Thymus (tissue), 11 donors: ENCODE measurements at regions not wholly inside any gene's neighbourhood (a gene's known extent, or its start where the extent isn't known, plus 50 kb on each side); places are given as distances from the start of the nearest gene placed in this dataset.

Source experiments
- DNase-seq, 9 donors: peaks; one replicate each; pipeline ENCODE4 v3.0.0-alpha.2; 2013; ENCODE audit warnings: low spot score in 9 of 9, low read depth in 6 of 9, missing footprints in 1 of 9
- H3K27ac ChIP-seq, 2 donors: one replicate each; pipeline ENCODE4 v1.5.1; 2013; ENCODE audit warnings: control low read depth in 1 of 2, low read depth in 1 of 2, low read length in 1 of 2, mild to moderate bottlenecking in 1 of 2, moderate library complexity in 1 of 2
- H3K27me3 ChIP-seq, 2 donors: one replicate each; pipeline ENCODE4 v1.5.1; 2013; ENCODE audit warnings: low read length in 1 of 2; ENCODE audit not compliant: control insufficient read depth in 2 of 2, insufficient read depth in 1 of 2
- H3K36me3 ChIP-seq, 2 donors: one replicate each; pipeline ENCODE4 v1.5.1; 2013; ENCODE audit warnings: low read length in 1 of 2, mild to moderate bottlenecking in 1 of 2, moderate library complexity in 1 of 2; ENCODE audit not compliant: control insufficient read depth in 2 of 2, insufficient read depth in 2 of 2
- H3K4me1 ChIP-seq, 2 donors: one replicate each; pipeline ENCODE4 v1.5.1; 2013; ENCODE audit warnings: low read length in 2 of 2; ENCODE audit not compliant: control insufficient read depth in 2 of 2, insufficient read depth in 2 of 2
- H3K4me3 ChIP-seq, 2 donors: one replicate each; pipeline ENCODE4 v1.5.1; 2013; ENCODE audit warnings: low read length in 2 of 2, control low read depth in 1 of 2, mild to moderate bottlenecking in 1 of 2
- H3K9me3 ChIP-seq, 2 donors: one replicate each; pipeline ENCODE4 v1.5.1; 2013; ENCODE audit warnings: low read length in 1 of 2, mild to moderate bottlenecking in 1 of 2; ENCODE audit not compliant: control insufficient read depth in 2 of 2, insufficient read depth in 1 of 2
- WGBS: extraction: QIAGEN DNeasy Blood & Tissue Kit; methylation state at CpG from one replicate; pipeline ENCODE4 v1.1.7; 2013; 5-methylcytosine and 5-hydroxymethylcytosine counted together
- donor health status: healthy.

- no peak for DNase-seq
- no peaks in the 10 kb centered on the region for H3K9me3 ChIP-seq
- no peaks in the 10 kb centered on the region for H3K27me3 ChIP-seq
- 64% methylated on average over 6 of the region's 6 CpGs for WGBS
- H3K4me1 ChIP-seq, result no peaks in the 10 kb centered on the region
- no peaks in the 10 kb centered on the region for H3K36me3 ChIP-seq
- no peak overlapping the region for H3K27ac ChIP-seq
- H3K4me3 ChIP-seq, result no peak overlapping the region
Observed at GRCh38 chr1:106523497-106523896, 533.0 kb upstream of the PRMT6 start.

- H3K36me3 ChIP-seq, result no peaks in the 10 kb centered on the region
- no peak overlapping the region for H3K4me3 ChIP-seq
- no peaks in the 10 kb centered on the region for H3K27me3 ChIP-seq
Observed at GRCh38 chr1:106524631-106525030, 531.8 kb upstream of the PRMT6 start.

GRCh38 chr1:106526650-106527049 lies 529.8 kb upstream of the PRMT6 start:
- H3K27ac ChIP-seq, result no peak overlapping the region
- H3K4me1 ChIP-seq, result no peaks in the 10 kb centered on the region
- no peaks in the 10 kb centered on the region for H3K27me3 ChIP-seq
- no peak overlapping the region for H3K4me3 ChIP-seq
- no peaks in the 10 kb centered on the region for H3K9me3 ChIP-seq
- no peak for DNase-seq
- no peaks in the 10 kb centered on the region for H3K36me3 ChIP-seq
- 78% methylated on average over 2 of the region's 2 CpGs for WGBS

More at GRCh38 chr1:106524631-106525030, 531.8 kb upstream of the PRMT6 start:
- H3K27ac ChIP-seq, result no peak overlapping the region
- 90% methylated on average over 3 of the region's 3 CpGs for WGBS
- H3K4me1 ChIP-seq, result no peaks in the 10 kb centered on the region
- no peak for DNase-seq
- no peaks in the 10 kb centered on the region for H3K9me3 ChIP-seq

GRCh38 chr1:106534612-106535011 lies 521.9 kb upstream of the PRMT6 start:
- DNase-seq, result no peak
- 70% methylated on average over 2 of the region's 2 CpGs for WGBS
- Histone ChIP-seq H3K4me1 (no peaks in the 10 kb centered on the region), H3K9me3 (no peaks in the 10 kb centered on the region), H3K4me3 (no peak overlapping the region), H3K36me3 (no peaks in the 10 kb centered on the region), H3K27me3 (no peaks in the 10 kb centered on the region), H3K27ac (no peak overlapping the region)

- H3K9me3 ChIP-seq, result no peaks in the 10 kb centered on the region
- H3K27me3 ChIP-seq, result no peaks in the 10 kb centered on the region
- no peak overlapping the region for H3K4me3 ChIP-seq
- no peak overlapping the region for H3K27ac ChIP-seq
- H3K36me3 ChIP-seq, result no peaks in the 10 kb centered on the region
- no peak for DNase-seq
- H3K4me1 ChIP-seq, result no peaks in the 10 kb centered on the region
Observed at GRCh38 chr1:106536741-106537140, 519.7 kb upstream of the PRMT6 start.

- no peaks in the 10 kb centered on the region for H3K4me1 ChIP-seq
- no peaks in the 10 kb centered on the region for H3K9me3 ChIP-seq
- H3K27ac ChIP-seq, result no peak overlapping the region
- H3K4me3 ChIP-seq, result no peak overlapping the region
- no peaks in the 10 kb centered on the region for H3K36me3 ChIP-seq
- no peak for DNase-seq
- WGBS, result 92% methylated on average over 1 of the region's 1 CpG
- H3K27me3 ChIP-seq, result no peaks in the 10 kb centered on the region
Observed at GRCh38 chr1:106548726-106549125, 507.7 kb upstream of the PRMT6 start.

GRCh38 chr1:106554294-106554693 lies 502.2 kb upstream of the PRMT6 start:
- Histone ChIP-seq H3K9me3 (peaks cover 0 to 3% of the 10 kb centered on the region in 2 donors), H3K4me3 (no peak overlapping the region), H3K27me3 (no peaks in the 10 kb centered on the region), H3K36me3 (no peaks in the 10 kb centered on the region), H3K4me1 (no peaks in the 10 kb centered on the region), H3K27ac (no peak overlapping the region)
- DNase-seq, result no peak

GRCh38 chr1:106555571-106555970 lies 500.9 kb upstream of the PRMT6 start:
- no peaks in the 10 kb centered on the region for H3K4me1 ChIP-seq
- DNase-seq, result no peak
- H3K9me3 ChIP-seq, result peaks cover 0 to 3% of the 10 kb centered on the region in 2 donors
- 95% methylated on average over 1 of the region's 1 CpG for WGBS
- H3K36me3 ChIP-seq, result no peaks in the 10 kb centered on the region
- H3K27ac ChIP-seq, result no peak overlapping the region
- H3K27me3 ChIP-seq, result no peaks in the 10 kb centered on the region
- H3K4me3 ChIP-seq, result no peak overlapping the region

- H3K4me3 ChIP-seq, result no peak overlapping the region
- H3K27ac ChIP-seq, result no peak overlapping the region
- H3K9me3 ChIP-seq, result no peaks in the 10 kb centered on the region
- no peaks in the 10 kb centered on the region for H3K27me3 ChIP-seq
- no peaks in the 10 kb centered on the region for H3K36me3 ChIP-seq
- WGBS, result 32% methylated on average over 2 of the region's 2 CpGs
- H3K4me1 ChIP-seq, result no peaks in the 10 kb centered on the region
- no peak for DNase-seq
Observed at GRCh38 chr1:106564192-106564591, 492.3 kb upstream of the PRMT6 start.
